HG02943 (cell line): ENCODE measurements at regions not wholly inside any gene's neighbourhood (a gene's known extent, or its start where the extent isn't known, plus 50 kb on each side); places are given as distances from the start of the nearest gene placed in this dataset.
"Not testable (repeated sequence)": the region's sequence is repeated elsewhere in the genome, so short reads cannot be mapped to it uniquely, and the experiment has no call there.

Experiments used
- ATAC-seq: cut with Tn5 transposase; IDR thresholded peaks from one replicate; pipeline ENCODE4 v1.9.1; 2021; ENCODE audit warnings: mild to moderate bottlenecking, low read depth, moderate library complexity; ENCODE audit not compliant: unreplicated experiment

GRCh38 chr16:73124097-73124652 lies 76.2 kb upstream of the ZFHX3 start:
- ATAC-seq, result no peak

- ATAC-seq, result no peak
Observed at GRCh38 chr16:73122604-73123391, 74.9 kb upstream of the ZFHX3 start.

GRCh38 chr16:73116576-73116975 lies 68.6 kb upstream of the ZFHX3 start:
- no peak for ATAC-seq

GRCh38 chr16:73113336-73113735 lies 65.4 kb upstream of the ZFHX3 start:
- no peak for ATAC-seq

- ATAC-seq, result no peak
Observed at GRCh38 chr16:73108195-73108963, 60.5 kb upstream of the ZFHX3 start.

- ATAC-seq, result no peak
Observed at GRCh38 chr16:73107371-73107770, 59.4 kb upstream of the ZFHX3 start.

- no peak for ATAC-seq
Observed at GRCh38 chr16:73106329-73107034, 58.6 kb upstream of the ZFHX3 start.

GRCh38 chr16:73101568-73101967 lies 53.6 kb upstream of the ZFHX3 start:
- ATAC-seq, result no peak

GRCh38 chr16:73099601-73100000 lies 51.7 kb upstream of the ZFHX3 start:
- not testable (repeated sequence) for ATAC-seq
